Aorta (tissue), 5 donors: ENCODE measurements at regions not wholly inside any gene's neighbourhood (a gene's known extent, or its start where the extent isn't known, plus 50 kb on each side); places are given as distances from the start of the nearest gene placed in this dataset.

Experiments
- ATAC-seq: fragments of 200-7000 bp; cut with Tn5 transposase; one replicate; pipeline ENCODE4 v1.9.1; 2022; ENCODE audit warnings: moderate library complexity; ENCODE audit not compliant: low FRiP score
- DNase-seq, 2 donors: peaks; one replicate each; pipeline ENCODE4 v3.0.0-alpha.2; 2020
- H3K27ac ChIP-seq, 2 donors: one replicate each; pipeline ENCODE4 v1.5.1; 2013; ENCODE audit warnings: low read length in 2 of 2, mild to moderate bottlenecking in 2 of 2, moderate library complexity in 2 of 2, control low read depth in 1 of 2, inconsistent platforms in 1 of 2, low read depth in 1 of 2
- H3K27me3 ChIP-seq, 2 donors: one replicate each; pipeline ENCODE4 v1.6.1; 2013; ENCODE audit warnings: control low read depth in 1 of 2, low read length in 1 of 2, mild to moderate bottlenecking in 1 of 2, moderate library complexity in 1 of 2; ENCODE audit not compliant: insufficient read depth in 2 of 2, control insufficient read depth in 1 of 2
- H3K36me3 ChIP-seq, 2 donors: one replicate each; pipeline ENCODE4 v1.6.1; 2013; ENCODE audit warnings: control low read depth in 1 of 2, low read length in 1 of 2, mild to moderate bottlenecking in 1 of 2; ENCODE audit not compliant: insufficient read depth in 2 of 2, control insufficient read depth in 1 of 2
- H3K4me1 ChIP-seq, 2 donors: one replicate each; pipeline ENCODE4 v1.6.1; 2013; ENCODE audit warnings: low read length in 2 of 2, control low read depth in 1 of 2, mild to moderate bottlenecking in 1 of 2, moderate library complexity in 1 of 2; ENCODE audit not compliant: insufficient read depth in 2 of 2, control insufficient read depth in 1 of 2
- H3K4me3 ChIP-seq, 2 donors: one replicate each; pipeline ENCODE4 v1.5.1; 2013; ENCODE audit warnings: low read length in 2 of 2, control low read depth in 1 of 2, mild to moderate bottlenecking in 1 of 2
- H3K9me3 ChIP-seq: one replicate; pipeline ENCODE4 v1.6.1; 2013; ENCODE audit warnings: mild to moderate bottlenecking, low read length; ENCODE audit not compliant: control insufficient read depth
- WGBS, 2 donors: extraction: QIAGEN DNeasy Blood & Tissue Kit; methylation state at CpG; one replicate each; pipeline ENCODE4 v1.1.7; 2013; 5-methylcytosine and 5-hydroxymethylcytosine counted together
- intact Hi-C, 2 donors: fragments of 100-400 bp; cut with DNase I; formaldehyde crosslinking; loops; one replicate each; pipeline versions ENCODE4 v1.14.2 to v1.15.0; 2022
- donor health status: healthy with polysubstance abuse.
- donor health status: Bipolar disorder and iron deficiency.
- donor health status: DM: no; HTN: no; CAD: no.
- donor health status: DM: no; HTN: no; CAD: no.
- donor health status: DM: yes; HTN: yes; CAD: no.

- Histone ChIP-seq H3K27me3 (no peaks in the 10 kb centered on the region), H3K9me3 (no peaks in the 10 kb centered on the region), H3K27ac (no peak overlapping the region), H3K4me3 (no peak overlapping the region), H3K4me1 (no peaks in the 10 kb centered on the region), H3K36me3 (no peaks in the 10 kb centered on the region)
- no peak for DNase-seq
- intact Hi-C loops = no loop called here
- 94 to 95% methylated on average over 3 of the region's 3 CpGs for WGBS, 2 donors
- ATAC-seq = no peak
These were observed 778.3 kb upstream of the ALCAM start for GRCh38 chr3:104588442-104588841.

GRCh38 chr3:104591776-104592175, 774.9 kb upstream of the ALCAM start:
- ATAC-seq = no peak
- 55 to 57% methylated on average over 3 of the region's 3 CpGs for WGBS, 2 donors

DNA sequence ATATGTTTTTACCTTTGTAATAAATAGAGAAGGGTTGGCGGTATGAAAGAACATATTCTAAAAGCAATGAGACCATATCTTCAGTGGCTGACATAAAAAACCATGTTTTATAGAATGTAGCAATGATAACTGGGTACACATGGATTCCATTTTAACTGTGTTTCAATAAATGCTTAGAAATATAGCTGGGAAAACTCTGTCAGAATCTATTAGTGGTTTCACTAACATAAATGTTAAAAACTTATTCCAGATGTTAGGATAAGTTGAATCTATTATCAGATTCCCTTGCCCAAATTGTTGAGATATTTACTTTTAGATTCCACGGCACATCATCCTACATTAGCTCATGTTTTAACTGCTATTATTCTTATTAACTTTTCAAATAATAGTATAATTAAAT, 772.2 kb upstream of the ALCAM start:
- Histone ChIP-seq H3K4me1 (no peaks in the 10 kb centered on the region), H3K4me3 (no peak overlapping the region), H3K36me3 (no peaks in the 10 kb centered on the region), H3K9me3 (no peaks in the 10 kb centered on the region), H3K27me3 (no peaks in the 10 kb centered on the region), H3K27ac (no peak overlapping the region)
- 94 to 97% methylated on average over 2 of the region's 2 CpGs for whole genome bisulfite sequencing, 2 donors
- intact Hi-C loops = no loop called here
- ATAC-seq = no peak
- DNase-seq = no peak

More at GRCh38 chr3:104591776-104592175, 774.9 kb upstream of the ALCAM start:
- Histone ChIP-seq H3K27ac (no peak overlapping the region), H3K27me3 (no peaks in the 10 kb centered on the region), H3K4me3 (no peak overlapping the region), H3K4me1 (no peaks in the 10 kb centered on the region), H3K9me3 (no peaks in the 10 kb centered on the region), H3K36me3 (no peaks in the 10 kb centered on the region)
- DNase-seq = no peak
- intact Hi-C loops = no loop called here

GRCh38 chr3:104596054-104596453, 770.7 kb upstream of the ALCAM start:
- H3K4me1 ChIP-seq = no peaks in the 10 kb centered on the region
- H3K4me3 ChIP-seq = no peak overlapping the region
- no peak overlapping the region for H3K27ac ChIP-seq
- H3K36me3 ChIP-seq = no peaks in the 10 kb centered on the region
- no peaks in the 10 kb centered on the region for H3K9me3 ChIP-seq
- WGBS, 2 donors = 96 to 99% methylated on average over 2 of the region's 2 CpGs
- DNase-seq = no peak
- intact Hi-C loops = no loop called here
- no peaks in the 10 kb centered on the region for H3K27me3 ChIP-seq
- no peak for ATAC-seq

- H3K4me1 ChIP-seq = no peaks in the 10 kb centered on the region
- no peaks in the 10 kb centered on the region for H3K36me3 ChIP-seq
- 49 to 52% methylated on average over 2 of the region's 2 CpGs for WGBS, 2 donors
- intact Hi-C loops = no loop called here
- no peak overlapping the region for H3K27ac ChIP-seq
- no peaks in the 10 kb centered on the region for H3K9me3 ChIP-seq
- ATAC-seq (no peak), DNase-seq (no peak)
- no peak overlapping the region for H3K4me3 ChIP-seq
- H3K27me3 ChIP-seq = no peaks in the 10 kb centered on the region
These were observed 770.2 kb upstream of the ALCAM start for GRCh38 chr3:104596551-104596950.

- ATAC-seq (no peak), DNase-seq (no peak)
- H3K36me3 ChIP-seq = no peaks in the 10 kb centered on the region
- no peaks in the 10 kb centered on the region for H3K4me1 ChIP-seq
- no peaks in the 10 kb centered on the region for H3K27me3 ChIP-seq
- H3K9me3 ChIP-seq = no peaks in the 10 kb centered on the region
- no peak overlapping the region for H3K27ac ChIP-seq
- H3K4me3 ChIP-seq = no peak overlapping the region
- WGBS, 2 donors = 90 to 91% methylated on average over 6 of the region's 6 CpGs
- intact Hi-C loops = no loop called here
These were observed 767.7 kb upstream of the ALCAM start for GRCh38 chr3:104598848-104599511.

DNA sequence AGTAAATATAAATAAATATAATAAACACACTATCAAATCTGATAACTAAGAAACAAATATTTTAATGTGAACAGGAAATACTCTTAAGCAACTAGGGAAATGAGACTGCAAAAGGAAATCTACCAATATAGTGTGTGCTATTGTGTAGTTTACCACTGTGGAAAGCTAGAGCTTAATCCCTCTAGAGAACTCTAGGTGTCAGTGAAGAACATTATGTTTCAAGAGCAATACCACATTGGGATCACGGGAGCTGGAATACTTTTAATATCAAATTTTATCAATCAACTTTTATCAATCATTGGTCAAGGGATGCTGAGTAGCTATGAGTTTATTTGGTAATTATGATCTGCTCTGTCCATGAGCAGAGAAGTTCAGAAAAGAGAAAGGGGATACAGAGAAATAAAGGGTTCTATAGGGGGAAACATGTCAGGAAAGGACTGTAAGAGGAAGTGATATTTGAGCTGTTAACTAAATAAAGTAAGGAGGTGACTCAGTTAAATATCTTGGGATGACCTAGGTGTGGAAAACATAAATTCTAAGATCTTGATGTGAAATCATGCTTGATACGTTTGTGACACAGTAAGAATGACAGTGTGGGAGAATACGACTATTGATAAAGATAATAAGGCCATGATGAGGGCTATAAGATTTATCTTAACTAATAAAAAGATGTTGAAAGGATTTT, 762.2 kb upstream of the ALCAM start:
- no peaks in the 10 kb centered on the region for H3K36me3 ChIP-seq
- 60 to 69% methylated on average over 3 of the region's 3 CpGs for WGBS, 2 donors

GRCh38 chr3:104606812-104607211, 759.9 kb upstream of the ALCAM start:
- Histone ChIP-seq H3K4me1 (no peaks in the 10 kb centered on the region), H3K4me3 (no peak overlapping the region), H3K36me3 (no peaks in the 10 kb centered on the region), H3K9me3 (no peaks in the 10 kb centered on the region), H3K27me3 (no peaks in the 10 kb centered on the region), H3K27ac (no peak overlapping the region)
- DNase-seq (no peak), ATAC-seq (no peak)
- WGBS, 2 donors = 81 to 83% methylated on average over 2 of the region's 2 CpGs
- intact Hi-C loops = loop anchor here in 1 of 2 donors (10.0 kb wide), 1 partner anchor 332 kb away; no protein-coding TSS in a partner anchor

More for the DNA sequence above, 762.2 kb upstream of the ALCAM start:
- H3K4me3 ChIP-seq = no peak overlapping the region
- intact Hi-C loops = loop anchor here in 1 of 2 donors (10.0 kb wide), 1 partner anchor 330 kb away; no protein-coding TSS in a partner anchor
- no peaks in the 10 kb centered on the region for H3K4me1 ChIP-seq
- no peak for DNase-seq
- H3K27ac ChIP-seq = no peak overlapping the region
- H3K9me3 ChIP-seq = no peaks in the 10 kb centered on the region
- no peak for ATAC-seq
- no peaks in the 10 kb centered on the region for H3K27me3 ChIP-seq
